SK-N-SH (cell line): ENCODE measurements at regions not wholly inside any gene's neighbourhood (a gene's known extent, or its start where the extent isn't known, plus 50 kb on each side); places are given as distances from the start of the nearest gene placed in this dataset.

Experiments used
- EP300 ChIP-seq, 2 experiments: IDR thresholded peaks; 2 replicates each; pipeline versions ENCODE4 v1.4.0 to v1.6.1; 2012; ENCODE audit warnings: borderline replicate concordance in 1 of 2, low read depth in 1 of 2, low read length in 1 of 2
- EZH2phosphoT487 ChIP-seq: fragments of 200-600 bp; sonication (generic); IDR thresholded peaks from 2 replicates; pipeline ENCODE4 v1.6.1; 2017; ENCODE audit warnings: low read depth, mixed run types, mild to moderate bottlenecking, antibody characterized with exemption, moderate library complexity, borderline replicate concordance
- FOSL2 ChIP-seq: IDR thresholded peaks from 2 replicates; pipeline ENCODE4 v1.4.0; 2012; ENCODE audit warnings: low read depth, mild to moderate bottlenecking, moderate library complexity, borderline replicate concordance
- GABPA ChIP-seq: IDR thresholded peaks from 2 replicates; pipeline ENCODE4 v1.4.0; 2012; ENCODE audit warnings: low read depth, mild to moderate bottlenecking
- GATA2 ChIP-seq: sonication (generic); formaldehyde crosslinking; IDR thresholded peaks from 2 replicates; pipeline ENCODE4 v1.5.0; 2020; ENCODE audit warnings: mild to moderate bottlenecking, missing genetic modification reagents
- TF ChIP-seq, protein P1 (sequence below): fragments of 200-600 bp; sonication (generic); IDR thresholded peaks from 2 replicates; pipeline ENCODE4 v1.6.1; 2017; ENCODE audit warnings: antibody characterized with exemption, mild to moderate bottlenecking, moderate library complexity
- TF ChIP-seq, protein P2 (sequence below): fragments of 150-350 bp; IDR thresholded peaks from 2 replicates; pipeline ENCODE4 v1.6.1; 2017; ENCODE audit warnings: antibody characterized with exemption, low read length, low read depth, borderline replicate concordance

DNA sequence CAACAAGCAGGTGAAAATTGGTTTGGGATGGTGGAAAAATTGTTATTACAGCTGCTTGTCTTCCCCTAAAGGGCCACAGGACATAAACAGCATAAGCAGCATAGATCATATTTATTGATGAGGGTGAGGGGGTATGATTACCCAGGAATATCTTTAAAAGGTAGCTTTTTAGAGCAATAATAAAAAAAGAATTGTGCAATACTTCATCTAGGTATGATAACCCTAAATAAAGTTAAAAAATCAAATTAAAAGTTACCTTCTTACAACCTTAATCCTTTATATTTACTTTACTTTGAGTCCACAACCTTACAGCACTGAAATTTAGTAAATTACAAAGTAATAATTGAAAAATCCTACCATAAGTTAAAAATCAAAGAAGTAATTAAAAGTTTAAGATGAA lies 653.3 kb upstream of the RGS18 start:
- TF ChIP-seq, protein P1, sequence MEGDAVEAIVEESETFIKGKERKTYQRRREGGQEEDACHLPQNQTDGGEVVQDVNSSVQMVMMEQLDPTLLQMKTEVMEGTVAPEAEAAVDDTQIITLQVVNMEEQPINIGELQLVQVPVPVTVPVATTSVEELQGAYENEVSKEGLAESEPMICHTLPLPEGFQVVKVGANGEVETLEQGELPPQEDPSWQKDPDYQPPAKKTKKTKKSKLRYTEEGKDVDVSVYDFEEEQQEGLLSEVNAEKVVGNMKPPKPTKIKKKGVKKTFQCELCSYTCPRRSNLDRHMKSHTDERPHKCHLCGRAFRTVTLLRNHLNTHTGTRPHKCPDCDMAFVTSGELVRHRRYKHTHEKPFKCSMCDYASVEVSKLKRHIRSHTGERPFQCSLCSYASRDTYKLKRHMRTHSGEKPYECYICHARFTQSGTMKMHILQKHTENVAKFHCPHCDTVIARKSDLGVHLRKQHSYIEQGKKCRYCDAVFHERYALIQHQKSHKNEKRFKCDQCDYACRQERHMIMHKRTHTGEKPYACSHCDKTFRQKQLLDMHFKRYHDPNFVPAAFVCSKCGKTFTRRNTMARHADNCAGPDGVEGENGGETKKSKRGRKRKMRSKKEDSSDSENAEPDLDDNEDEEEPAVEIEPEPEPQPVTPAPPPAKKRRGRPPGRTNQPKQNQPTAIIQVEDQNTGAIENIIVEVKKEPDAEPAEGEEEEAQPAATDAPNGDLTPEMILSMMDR: no peak
- no peak for TF ChIP-seq GATA2
- no peak for TF ChIP-seq EZH2phosphoT487
- TF ChIP-seq FOSL2: no peak
- TF ChIP-seq, protein P2, sequence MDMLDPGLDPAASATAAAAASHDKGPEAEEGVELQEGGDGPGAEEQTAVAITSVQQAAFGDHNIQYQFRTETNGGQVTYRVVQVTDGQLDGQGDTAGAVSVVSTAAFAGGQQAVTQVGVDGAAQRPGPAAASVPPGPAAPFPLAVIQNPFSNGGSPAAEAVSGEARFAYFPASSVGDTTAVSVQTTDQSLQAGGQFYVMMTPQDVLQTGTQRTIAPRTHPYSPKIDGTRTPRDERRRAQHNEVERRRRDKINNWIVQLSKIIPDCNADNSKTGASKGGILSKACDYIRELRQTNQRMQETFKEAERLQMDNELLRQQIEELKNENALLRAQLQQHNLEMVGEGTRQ: no peak
- TF ChIP-seq EP300 (IDR thresholded peaks at IDR 0.05; ENCODE audit: borderline replicate concordance in 1 of 2, low read depth in 1 of 2, low read length in 1 of 2): no peak
- TF ChIP-seq GABPA: no peak
